MG63 (cell line): ENCODE measurements at regions not wholly inside any gene's neighbourhood (a gene's known extent, or its start where the extent isn't known, plus 50 kb on each side); places are given as distances from the start of the nearest gene placed in this dataset.
"Not testable (repeated sequence)": the region's sequence is repeated elsewhere in the genome, so short reads cannot be mapped to it uniquely, and the experiment has no call there.

ENCODE experiments used
- DNase-seq: peaks from one replicate; pipeline ENCODE4 v3.0.0-alpha.2; 2020
- H3K27me3 ChIP-seq: fragments of 250-450 bp; sonication (Bioruptor Pico); 2 replicates; pipeline ENCODE4 v1.5.1; 2020; ENCODE audit warnings: mild to moderate bottlenecking, moderate library complexity
- H3K36me3 ChIP-seq: fragments of 250-450 bp; sonication (Bioruptor Pico); 2 replicates; pipeline ENCODE4 v1.5.1; 2020; ENCODE audit warnings: mild to moderate bottlenecking, moderate library complexity
- H3K4me3 ChIP-seq: fragments of 250-450 bp; sonication (Bioruptor Pico); 2 replicates; pipeline ENCODE4 v1.5.1; 2020; ENCODE audit warnings: mild to moderate bottlenecking, moderate library complexity
- H3K9me3 ChIP-seq: fragments of 250-450 bp; sonication (Bioruptor Pico); 2 replicates; pipeline ENCODE4 v1.5.1; 2020; ENCODE audit warnings: mild to moderate bottlenecking, moderate library complexity

- no peak overlapping the region for H3K4me3 ChIP-seq
- no peaks in the 10 kb centered on the region for H3K9me3 ChIP-seq
- H3K27me3 ChIP-seq: no peaks in the 10 kb centered on the region
- no peak for DNase-seq
- no peaks in the 10 kb centered on the region for H3K36me3 ChIP-seq
Observed at GRCh38 chr10:94105226-94105625, 111.5 kb downstream of the PLCE1 start.

- no peak overlapping the region for H3K4me3 ChIP-seq
- no peaks in the 10 kb centered on the region for H3K9me3 ChIP-seq
- H3K36me3 ChIP-seq: no peaks in the 10 kb centered on the region
- H3K27me3 ChIP-seq: no peaks in the 10 kb centered on the region
- DNase-seq: no peak
Observed at GRCh38 chr10:94107191-94107590, 113.5 kb downstream of the PLCE1 start.

GRCh38 chr10:94108200-94108599, 114.5 kb downstream of the PLCE1 start:
- H3K27me3 ChIP-seq: no peaks in the 10 kb centered on the region
- no peaks in the 10 kb centered on the region for H3K36me3 ChIP-seq
- H3K4me3 ChIP-seq: no peak overlapping the region
- no peaks in the 10 kb centered on the region for H3K9me3 ChIP-seq
- DNase-seq: peak; percentile 61

- no peaks in the 10 kb centered on the region for H3K36me3 ChIP-seq
- H3K4me3 ChIP-seq: no peak overlapping the region
- no peak for DNase-seq
- no peaks in the 10 kb centered on the region for H3K9me3 ChIP-seq
- H3K27me3 ChIP-seq: no peaks in the 10 kb centered on the region
Observed at GRCh38 chr10:94111367-94111766, 117.6 kb downstream of the PLCE1 start.

GRCh38 chr10:94112321-94112720, 118.6 kb downstream of the PLCE1 start:
- H3K27me3 ChIP-seq: no peaks in the 10 kb centered on the region
- no peaks in the 10 kb centered on the region for H3K36me3 ChIP-seq
- no peak for DNase-seq

GRCh38 chr10:94115725-94116124, 122.0 kb downstream of the PLCE1 start:
- no peak for DNase-seq
- no peaks in the 10 kb centered on the region for H3K27me3 ChIP-seq
- no peak overlapping the region for H3K4me3 ChIP-seq
- H3K36me3 ChIP-seq: no peaks in the 10 kb centered on the region
- H3K9me3 ChIP-seq: no peaks in the 10 kb centered on the region; the same call in 1 of the 2 replicates

More at GRCh38 chr10:94112321-94112720, 118.6 kb downstream of the PLCE1 start:
- no peaks in the 10 kb centered on the region for H3K9me3 ChIP-seq
- no peak overlapping the region for H3K4me3 ChIP-seq

- Histone ChIP-seq H3K4me3 (no peak overlapping the region), H3K27me3 (no peaks in the 10 kb centered on the region), H3K36me3 (no peaks in the 10 kb centered on the region), H3K9me3 (no peaks in the 10 kb centered on the region; the same call in 1 of the 2 replicates)
- no peak for DNase-seq
Observed at GRCh38 chr10:94116848-94117247, 123.1 kb downstream of the PLCE1 start.

GRCh38 chr10:94122211-94122610, 128.5 kb downstream of the PLCE1 start:
- Histone ChIP-seq H3K27me3 (no peaks in the 10 kb centered on the region), H3K4me3 (no peak overlapping the region), H3K9me3 (no peaks in the 10 kb centered on the region; the same call in 1 of the 2 replicates), H3K36me3 (no peaks in the 10 kb centered on the region)
- no peak for DNase-seq

- peak; percentile 61 for DNase-seq
- Histone ChIP-seq H3K4me3 (no peak overlapping the region), H3K9me3 (no peaks in the 10 kb centered on the region; the same call in 1 of the 2 replicates), H3K27me3 (no peaks in the 10 kb centered on the region), H3K36me3 (no peaks in the 10 kb centered on the region)
Observed at GRCh38 chr10:94123258-94123995, 129.7 kb downstream of the PLCE1 start.

- H3K36me3 ChIP-seq, H3K4me3 ChIP-seq, H3K27me3 ChIP-seq, H3K9me3 ChIP-seq, DNase-seq: not testable (repeated sequence)
Observed at GRCh38 chr10:94124147-94124546, 130.4 kb downstream of the PLCE1 start.

- H3K27me3 ChIP-seq, DNase-seq, H3K4me3 ChIP-seq, H3K9me3 ChIP-seq, H3K36me3 ChIP-seq: not testable (repeated sequence)
Observed at GRCh38 chr10:94125268-94125667, 131.5 kb downstream of the PLCE1 start.

GRCh38 chr10:94125856-94126255, 132.1 kb downstream of the PLCE1 start:
- Histone ChIP-seq H3K27me3 (no peaks in the 10 kb centered on the region), H3K4me3 (no peak overlapping the region), H3K9me3 (no peaks in the 10 kb centered on the region), H3K36me3 (no peaks in the 10 kb centered on the region)
- DNase-seq: no peak

GRCh38 chr10:94129393-94130130, 135.8 kb downstream of the PLCE1 start:
- H3K27me3 ChIP-seq: no peaks in the 10 kb centered on the region
- peak; percentile 76 for DNase-seq
- no peak overlapping the region for H3K4me3 ChIP-seq
- H3K9me3 ChIP-seq: no peaks in the 10 kb centered on the region
- H3K36me3 ChIP-seq: no peaks in the 10 kb centered on the region

- H3K36me3 ChIP-seq: peaks cover 3% of the 10 kb centered on the region; the same call in 1 of the 2 replicates
- DNase-seq: no peak
- H3K4me3 ChIP-seq: no peak overlapping the region
- no peaks in the 10 kb centered on the region for H3K27me3 ChIP-seq
- no peaks in the 10 kb centered on the region for H3K9me3 ChIP-seq
Observed at GRCh38 chr10:94131885-94132284, 138.2 kb downstream of the PLCE1 start.

- Histone ChIP-seq H3K9me3 (no peaks in the 10 kb centered on the region), H3K36me3 (peaks cover 3% of the 10 kb centered on the region; the same call in 1 of the 2 replicates), H3K27me3 (no peaks in the 10 kb centered on the region), H3K4me3 (no peak overlapping the region)
- peak; percentile 56 for DNase-seq
Observed at GRCh38 chr10:94133239-94133638, 139.5 kb downstream of the PLCE1 start.

- no peaks in the 10 kb centered on the region for H3K27me3 ChIP-seq
- no peak for DNase-seq
Observed at GRCh38 chr10:94137747-94138146, 144.0 kb downstream of the PLCE1 start.

GRCh38 chr10:94138391-94138790, 144.7 kb downstream of the PLCE1 start:
- Histone ChIP-seq H3K4me3 (no peak overlapping the region), H3K9me3 (no peaks in the 10 kb centered on the region), H3K27me3 (no peaks in the 10 kb centered on the region), H3K36me3 (peaks cover 3% of the 10 kb centered on the region; the same call in 1 of the 2 replicates)
- DNase-seq: peak; percentile 17

More at GRCh38 chr10:94137747-94138146, 144.0 kb downstream of the PLCE1 start:
- Histone ChIP-seq H3K4me3 (no peak overlapping the region), H3K36me3 (peaks cover 3% of the 10 kb centered on the region; the same call in 1 of the 2 replicates), H3K9me3 (no peaks in the 10 kb centered on the region)

GRCh38 chr10:94143261-94143660, 149.5 kb downstream of the PLCE1 start:
- H3K27me3 ChIP-seq: no peaks in the 10 kb centered on the region
- no peaks in the 10 kb centered on the region for H3K36me3 ChIP-seq
- no peak for DNase-seq
- no peaks in the 10 kb centered on the region for H3K9me3 ChIP-seq
- H3K4me3 ChIP-seq: no peak overlapping the region
